Skeletal muscle cell (primary cell): ENCODE measurements at regions not wholly inside any gene's neighbourhood (a gene's known extent, or its start where the extent isn't known, plus 50 kb on each side); places are given as distances from the start of the nearest gene placed in this dataset.
"Not testable (repeated sequence)": the region's sequence is repeated elsewhere in the genome, so short reads cannot be mapped to it uniquely, and the experiment has no call there.

Source experiments
- DNase-seq: peaks from one replicate; pipeline ENCODE4 v3.0.0-alpha.2; 2010; ENCODE audit warnings: low read depth
- H3K4me3 ChIP-seq: 2 replicates; pipeline ENCODE4 v1.5.1; 2011; ENCODE audit warnings: low read depth, mild to moderate bottlenecking, control low read depth, low read length, moderate library complexity

GRCh38 chr4:189548484-189549125 is 392.1 kb upstream of the FRG1 start:
- no peak for DNase-seq
- H3K4me3 ChIP-seq, result no peak overlapping the region

- H3K4me3 ChIP-seq, DNase-seq: not testable (repeated sequence)
Measured at GRCh38 chr4:189551931-189552670, 388.6 kb upstream of the FRG1 start.

- DNase-seq, result not testable (repeated sequence)
Measured at GRCh38 chr4:189560605-189561004, 380.1 kb upstream of the FRG1 start.

GRCh38 chr4:189563751-189564150 is 376.9 kb upstream of the FRG1 start:
- not testable (repeated sequence) for H3K4me3 ChIP-seq, DNase-seq

More at GRCh38 chr4:189560605-189561004, 380.1 kb upstream of the FRG1 start:
- not testable (repeated sequence) for H3K4me3 ChIP-seq

GRCh38 chr4:189566271-189566670 is 374.4 kb upstream of the FRG1 start:
- not testable (repeated sequence) for H3K4me3 ChIP-seq, DNase-seq

GRCh38 chr4:189566900-189567299 is 373.8 kb upstream of the FRG1 start:
- DNase-seq, H3K4me3 ChIP-seq: not testable (repeated sequence)

GRCh38 chr4:189579645-189580044 is 361.0 kb upstream of the FRG1 start:
- not testable (repeated sequence) for DNase-seq, H3K4me3 ChIP-seq

- not testable (repeated sequence) for DNase-seq, H3K4me3 ChIP-seq
Measured at GRCh38 chr4:189586908-189587632, 353.6 kb upstream of the FRG1 start.

GRCh38 chr4:189589201-189589600 is 351.5 kb upstream of the FRG1 start:
- DNase-seq, H3K4me3 ChIP-seq: not testable (repeated sequence)

GRCh38 chr4:189592890-189593289 is 347.8 kb upstream of the FRG1 start:
- DNase-seq, result no peak
- H3K4me3 ChIP-seq, result no peak overlapping the region

GRCh38 chr4:189597341-189597740 is 343.3 kb upstream of the FRG1 start:
- no peak for DNase-seq
- no peak overlapping the region for H3K4me3 ChIP-seq

- no peak for DNase-seq
- no peak overlapping the region for H3K4me3 ChIP-seq
Measured at GRCh38 chr4:189600264-189600663, 340.4 kb upstream of the FRG1 start.

GRCh38 chr4:189600718-189601435 is 339.8 kb upstream of the FRG1 start:
- no peak overlapping the region for H3K4me3 ChIP-seq
- no peak for DNase-seq

- DNase-seq, result not testable (repeated sequence)
Measured at GRCh38 chr4:189602827-189603226, 337.8 kb upstream of the FRG1 start.

GRCh38 chr4:189610571-189610970 is 330.1 kb upstream of the FRG1 start:
- DNase-seq, H3K4me3 ChIP-seq: not testable (repeated sequence)

More at GRCh38 chr4:189602827-189603226, 337.8 kb upstream of the FRG1 start:
- H3K4me3 ChIP-seq, result not testable (repeated sequence)

GRCh38 chr4:189613207-189613606 is 327.5 kb upstream of the FRG1 start:
- no peak for DNase-seq
- H3K4me3 ChIP-seq, result no peak overlapping the region

- H3K4me3 ChIP-seq, result no peak overlapping the region
- DNase-seq, result no peak
Measured at GRCh38 chr4:189615217-189615663, 325.4 kb upstream of the FRG1 start.

- H3K4me3 ChIP-seq, DNase-seq: not testable (repeated sequence)
Measured at GRCh38 chr4:189617741-189618140, 322.9 kb upstream of the FRG1 start.

GRCh38 chr4:189619441-189620250 is 321.0 kb upstream of the FRG1 start:
- not testable (repeated sequence) for DNase-seq, H3K4me3 ChIP-seq
